ENCODE measurements at regions not wholly inside any gene's neighbourhood (a gene's known extent, or its start where the extent isn't known, plus 50 kb on each side); places are given as distances from the start of the nearest gene placed in this dataset.
A peak's percentile ranks its signal among the peaks of the same experiment; 100 is the strongest.

- no peaks in the 10 kb centered on the region for H3K9me3 Mint-ChIP-seq
- no peak for DNase-seq
- no peak overlapping the region for H3K27ac Mint-ChIP-seq
- no peaks in the 10 kb centered on the region for H3K36me3 Mint-ChIP-seq (ENCODE audit: low read depth)
- no peaks in the 10 kb centered on the region for H3K4me1 ChIP-seq (ENCODE audit: control insufficient read depth, insufficient read depth, low read length)
- H3K27me3 ChIP-seq (ENCODE audit: control insufficient read depth, insufficient read depth, low read length, poor library complexity, severe bottlenecking), result no peaks in the 10 kb centered on the region
- H3K4me1 Mint-ChIP-seq, result peaks cover 10% of the 10 kb centered on the region
- H3K9ac ChIP-seq (ENCODE audit: extremely low read depth, low read length, poor library complexity, severe bottlenecking), result no peak overlapping the region
- H3K4me3 ChIP-seq (ENCODE audit: low read length), result no peak overlapping the region
- TF ChIP-seq CTCF (conservative IDR thresholded peaks at IDR 0.05), result no peak
- H3K36me3 ChIP-seq (ENCODE audit: control insufficient read depth, insufficient read depth, low read length), result no peaks in the 10 kb centered on the region
- H3K27ac ChIP-seq (ENCODE audit: low read depth, low read length), result no peak overlapping the region
- WGBS, 2 experiments (ENCODE audit: insufficient coverage in 1 of 2, insufficient read length in 1 of 2), result 88 to 96% methylated on average over 4 to 10 of the region's 10 CpGs
- no peaks in the 10 kb centered on the region for H3K9me3 ChIP-seq (ENCODE audit: control insufficient read depth, low read length)
- no peak overlapping the region for H3K4me3 Mint-ChIP-seq
- peaks cover 12% of the 10 kb centered on the region for H3K27me3 Mint-ChIP-seq (ENCODE audit: insufficient read depth)
These were observed 185.0 kb upstream of the TOPAZ1 start for GRCh38 chr3:44056446-44057240.

- Mint-ChIP-seq H3K27me3 (ENCODE audit: insufficient read depth) (peaks cover 15% of the 10 kb centered on the region), H3K27ac (no peak overlapping the region)
These were observed 183.4 kb upstream of the TOPAZ1 start for GRCh38 chr3:44058022-44058867.

GRCh38 chr3:44058868-44059203 is 182.8 kb upstream of the TOPAZ1 start:
- TF ChIP-seq CTCF (conservative IDR thresholded peaks at IDR 0.05), result no peak
- DNase-seq, result no peak
- Mint-ChIP-seq H3K27me3 (ENCODE audit: insufficient read depth) (peaks cover 17% of the 10 kb centered on the region), H3K36me3 (ENCODE audit: low read depth) (no peaks in the 10 kb centered on the region), H3K9me3 (no peaks in the 10 kb centered on the region), H3K27ac (no peak overlapping the region), H3K4me3 (no peak overlapping the region), H3K4me1 (peaks cover 16% of the 10 kb centered on the region)
- WGBS, 2 experiments (ENCODE audit: insufficient coverage in 1 of 2, insufficient read length in 1 of 2), result 83 to 92% methylated on average over 2 to 4 of the region's 5 CpGs
- H3K36me3 ChIP-seq (ENCODE audit: control insufficient read depth, insufficient read depth, low read length), result no peaks in the 10 kb centered on the region
- H3K9me3 ChIP-seq (ENCODE audit: control insufficient read depth, low read length), result no peaks in the 10 kb centered on the region
- H3K4me3 ChIP-seq (ENCODE audit: low read length), result no peak overlapping the region
- H3K27me3 ChIP-seq (ENCODE audit: control insufficient read depth, insufficient read depth, low read length, poor library complexity, severe bottlenecking), result peaks cover 8% of the 10 kb centered on the region
- no peak overlapping the region for H3K9ac ChIP-seq (ENCODE audit: extremely low read depth, low read length, poor library complexity, severe bottlenecking)
- no peaks in the 10 kb centered on the region for H3K4me1 ChIP-seq (ENCODE audit: control insufficient read depth, insufficient read depth, low read length)
- H3K27ac ChIP-seq (ENCODE audit: low read depth, low read length), result no peak overlapping the region

More at GRCh38 chr3:44058022-44058867, 183.4 kb upstream of the TOPAZ1 start:
- H3K9ac ChIP-seq (ENCODE audit: extremely low read depth, low read length, poor library complexity, severe bottlenecking), result no peak overlapping the region
- H3K27me3 ChIP-seq (ENCODE audit: control insufficient read depth, insufficient read depth, low read length, poor library complexity, severe bottlenecking), result peaks cover 8% of the 10 kb centered on the region
- Mint-ChIP-seq H3K9me3 (no peaks in the 10 kb centered on the region), H3K4me1 (peaks cover 16% of the 10 kb centered on the region), H3K4me3 (no peak overlapping the region), H3K36me3 (ENCODE audit: low read depth) (no peaks in the 10 kb centered on the region)
- H3K9me3 ChIP-seq (ENCODE audit: control insufficient read depth, low read length), result no peaks in the 10 kb centered on the region
- peak; percentile 72 for DNase-seq
- no peaks in the 10 kb centered on the region for H3K36me3 ChIP-seq (ENCODE audit: control insufficient read depth, insufficient read depth, low read length)
- WGBS, 2 experiments (ENCODE audit: insufficient coverage in 1 of 2, insufficient read length in 1 of 2), result 30 to 32% methylated on average over 3 to 15 of the region's 15 CpGs
- H3K4me3 ChIP-seq (ENCODE audit: low read length), result no peak overlapping the region
- no peak for TF ChIP-seq CTCF (conservative IDR thresholded peaks at IDR 0.05)
- H3K4me1 ChIP-seq (ENCODE audit: control insufficient read depth, insufficient read depth, low read length), result no peaks in the 10 kb centered on the region
- no peak overlapping the region for H3K27ac ChIP-seq (ENCODE audit: low read depth, low read length)
